Mesenchymal stem cell (in vitro differentiated cells and primary cell): ENCODE measurements at regions not wholly inside any gene's neighbourhood (a gene's known extent, or its start where the extent isn't known, plus 50 kb on each side); places are given as distances from the start of the nearest gene placed in this dataset.

ENCODE experiments used
- DNase-seq: peaks from one replicate; pipeline ENCODE4 v3.0.0-alpha.2; 2013
- H2AFZ ChIP-seq: one replicate; pipeline ENCODE4 v1.6.1; 2013; ENCODE audit warnings: low read depth, mild to moderate bottlenecking, control low read depth, inconsistent platforms, low read length, moderate library complexity
- H2AK5ac ChIP-seq: 2 replicates; pipeline ENCODE4 v1.6.1; 2013; ENCODE audit warnings: low read length, moderate library complexity, mild to moderate bottlenecking, inconsistent platforms; ENCODE audit not compliant: severe bottlenecking
- H2BK120ac ChIP-seq: one replicate; pipeline ENCODE4 v1.6.1; 2013; ENCODE audit warnings: low read depth, mild to moderate bottlenecking, inconsistent platforms, low read length, moderate library complexity
- H2BK12ac ChIP-seq, 2 experiments: one replicate each; pipeline ENCODE4 v1.6.1; 2013; ENCODE audit warnings: inconsistent platforms in 2 of 2, low read length in 2 of 2, mild to moderate bottlenecking in 2 of 2, moderate library complexity in 2 of 2, control low read depth in 1 of 2
- H2BK15ac ChIP-seq: one replicate; pipeline ENCODE4 v1.6.1; 2013; ENCODE audit warnings: mild to moderate bottlenecking, low read depth, inconsistent platforms; ENCODE audit not compliant: poor library complexity, severe bottlenecking
- H2BK5ac ChIP-seq: 2 replicates; pipeline ENCODE4 v1.6.1; 2013; ENCODE audit warnings: low read depth, mild to moderate bottlenecking, low read length, control low read depth, inconsistent platforms; ENCODE audit not compliant: poor library complexity, severe bottlenecking
- H3K14ac ChIP-seq, 2 experiments: one replicate each; pipeline ENCODE4 v1.6.1; 2013; ENCODE audit warnings: inconsistent platforms in 2 of 2, low read length in 2 of 2, control low read depth in 1 of 2, mild to moderate bottlenecking in 1 of 2, moderate library complexity in 1 of 2
- H3K18ac ChIP-seq, 2 experiments: one replicate each; pipeline ENCODE4 v1.6.1; 2013; ENCODE audit warnings: inconsistent platforms in 2 of 2, low read length in 2 of 2, control low read depth in 1 of 2, low read depth in 1 of 2, mild to moderate bottlenecking in 1 of 2
- H3K23ac ChIP-seq, 2 experiments: one replicate each; pipeline ENCODE4 v1.6.1; 2013; ENCODE audit warnings: inconsistent platforms in 2 of 2, low read length in 2 of 2, mild to moderate bottlenecking in 2 of 2, moderate library complexity in 2 of 2, control low read depth in 1 of 2
- H3K27ac ChIP-seq: 2 replicates; pipeline ENCODE4 v1.5.1; 2013; ENCODE audit warnings: mild to moderate bottlenecking, moderate library complexity, low read length, control low read depth, inconsistent platforms; ENCODE audit not compliant: poor library complexity, severe bottlenecking
- H3K27me3 ChIP-seq, 2 experiments: 2 replicates each; pipeline versions ENCODE4 v1.6.1 to v1.7.0; 2013; ENCODE audit warnings: low read length in 2 of 2, mild to moderate bottlenecking in 2 of 2, moderate library complexity in 2 of 2, control low read depth in 1 of 2, inconsistent platforms in 1 of 2; ENCODE audit not compliant: control insufficient read depth in 1 of 2, insufficient read depth in 1 of 2
- H3K36me3 ChIP-seq, 2 experiments: 2 replicates each; pipeline versions ENCODE4 v1.6.1 to v1.7.0; 2013; ENCODE audit warnings: low read length in 2 of 2, control low read depth in 1 of 2, inconsistent platforms in 1 of 2, low read depth in 1 of 2, mild to moderate bottlenecking in 1 of 2; ENCODE audit not compliant: insufficient read depth in 2 of 2, control insufficient read depth in 1 of 2
- H3K4ac ChIP-seq, 2 experiments: one replicate each; pipeline ENCODE4 v1.6.1; 2013; ENCODE audit warnings: inconsistent platforms in 2 of 2, low read length in 2 of 2, mild to moderate bottlenecking in 2 of 2, moderate library complexity in 2 of 2, control low read depth in 1 of 2, low read depth in 1 of 2
- H3K4me1 ChIP-seq: 2 replicates; pipeline ENCODE4 v1.6.1; 2013; ENCODE audit warnings: low read depth, low read length, control low read depth; ENCODE audit not compliant: control insufficient read depth, insufficient read depth
- H3K4me2 ChIP-seq: 2 replicates; pipeline ENCODE4 v1.6.1; 2013; ENCODE audit warnings: low read length, mild to moderate bottlenecking, inconsistent platforms; ENCODE audit not compliant: poor library complexity, severe bottlenecking
- H3K4me3 ChIP-seq, 2 experiments: 2 replicates each; pipeline versions ENCODE4 v1.5.1 to v1.7.0; 2013; ENCODE audit warnings: low read length in 2 of 2, mild to moderate bottlenecking in 2 of 2, control low read depth in 1 of 2, low read depth in 1 of 2; ENCODE audit not compliant: insufficient read depth in 1 of 2
- H3K79me1 ChIP-seq: replicated peaks from 2 replicates; pipeline ENCODE4 v1.6.1; 2013; ENCODE audit warnings: mild to moderate bottlenecking, control low read depth, low read length, inconsistent platforms; ENCODE audit not compliant: poor library complexity, severe bottlenecking
- H3K9ac ChIP-seq: 2 replicates; pipeline ENCODE4 v1.7.0; 2013; ENCODE audit warnings: mild to moderate bottlenecking, low read length, moderate library complexity
- H3K9me3 ChIP-seq: 2 replicates; pipeline ENCODE4 v1.7.0; 2013; ENCODE audit warnings: mild to moderate bottlenecking, low read length; ENCODE audit not compliant: control insufficient read depth
- H4K8ac ChIP-seq: one replicate; pipeline ENCODE4 v1.6.1; 2013; ENCODE audit warnings: inconsistent platforms, mild to moderate bottlenecking, low read length, moderate library complexity
- H4K91ac ChIP-seq: one replicate; pipeline ENCODE4 v1.6.1; 2013; ENCODE audit warnings: mild to moderate bottlenecking, low read length, inconsistent platforms
- WGBS: methylation state at CpG from one replicate; pipeline ENCODE4 v1.1.7; 2013; ENCODE audit warnings: mixed read lengths; 5-methylcytosine and 5-hydroxymethylcytosine counted together

- no peaks in the 10 kb centered on the region for H3K4me1 ChIP-seq
- H3K27ac ChIP-seq, result no peak overlapping the region
- H3K36me3 ChIP-seq, result no peaks in the 10 kb centered on the region
- no peaks in the 10 kb centered on the region for H3K79me1 ChIP-seq
- H3K4me2 ChIP-seq, result no peak overlapping the region
- no peaks in the 10 kb centered on the region for H3K27me3 ChIP-seq
- no peak overlapping the region for H3K4me3 ChIP-seq
- H4K91ac ChIP-seq, result no peak overlapping the region
- H4K8ac ChIP-seq, result no peak overlapping the region
- no CpG with 5 or more reads among the region's 2 CpGs for WGBS
- H3K4ac ChIP-seq, result no peak overlapping the region
- no peak overlapping the region for H3K23ac ChIP-seq
- H3K9me3 ChIP-seq, result no peaks in the 10 kb centered on the region
- no peak overlapping the region for H3K9ac ChIP-seq
- no peak overlapping the region for H3K14ac ChIP-seq
- H2BK12ac ChIP-seq, result no peak overlapping the region
- no peak overlapping the region for H2BK5ac ChIP-seq
- H3K18ac ChIP-seq, result no peak overlapping the region
- H2BK120ac ChIP-seq, result no peak overlapping the region
- no peak overlapping the region for H2BK15ac ChIP-seq
- no peak for DNase-seq
- no peak overlapping the region for H2AFZ ChIP-seq
- no peak overlapping the region for H2AK5ac ChIP-seq
Measured at GRCh38 chr4:130056286-130056685, 960.3 kb downstream of the C4orf33 start.

GRCh38 chr4:130064471-130064870 is 968.5 kb downstream of the C4orf33 start:
- Histone ChIP-seq H3K9ac (no peak overlapping the region), H3K27ac (no peak overlapping the region), H3K27me3 (no peaks in the 10 kb centered on the region), H2AFZ (no peak overlapping the region), H2BK5ac (no peak overlapping the region), H3K18ac (no peak overlapping the region), H3K4me2 (no peak overlapping the region), H3K79me1 (no peaks in the 10 kb centered on the region), H3K4me1 (no peaks in the 10 kb centered on the region), H4K91ac (no peak overlapping the region), H3K36me3 (no peaks in the 10 kb centered on the region), H2AK5ac (no peak overlapping the region), H2BK12ac (no peak overlapping the region), H3K4ac (no peak overlapping the region), H3K23ac (no peak overlapping the region), H3K9me3 (no peaks in the 10 kb centered on the region), H3K14ac (no peak overlapping the region), H2BK120ac (no peak overlapping the region), H2BK15ac (no peak overlapping the region), H3K4me3 (no peak overlapping the region), H4K8ac (no peak overlapping the region)
- DNase-seq, result no peak
- WGBS, result no CpG with 5 or more reads among the region's 2 CpGs

- Histone ChIP-seq H2BK12ac (no peak overlapping the region), H3K36me3 (no peaks in the 10 kb centered on the region), H3K18ac (no peak overlapping the region), H3K14ac (no peak overlapping the region), H3K23ac (no peak overlapping the region), H3K4me3 (no peak overlapping the region), H3K9ac (no peak overlapping the region), H4K91ac (no peak overlapping the region), H4K8ac (no peak overlapping the region), H2BK120ac (no peak overlapping the region), H3K4me2 (no peak overlapping the region), H3K27ac (no peak overlapping the region), H3K79me1 (no peaks in the 10 kb centered on the region), H2AFZ (no peak overlapping the region), H2BK5ac (no peak overlapping the region), H2BK15ac (no peak overlapping the region), H3K9me3 (no peaks in the 10 kb centered on the region), H3K4ac (no peak overlapping the region), H3K4me1 (no peaks in the 10 kb centered on the region), H2AK5ac (no peak overlapping the region), H3K27me3 (no peaks in the 10 kb centered on the region)
- 100% methylated on average over 1 of the region's 1 CpG for WGBS
- DNase-seq, result no peak
Measured at GRCh38 chr4:130067419-130067818, 971.5 kb downstream of the C4orf33 start.

- H3K4me3 ChIP-seq, result no peak overlapping the region
- H2BK12ac ChIP-seq, result no peak overlapping the region
- no peak overlapping the region for H4K8ac ChIP-seq
- H3K4ac ChIP-seq, result no peak overlapping the region
- no peaks in the 10 kb centered on the region for H3K9me3 ChIP-seq
- no peak overlapping the region for H2AK5ac ChIP-seq
- no peak overlapping the region for H3K18ac ChIP-seq
- no peak overlapping the region for H4K91ac ChIP-seq
- no peaks in the 10 kb centered on the region for H3K27me3 ChIP-seq
- no peak overlapping the region for H3K9ac ChIP-seq
- H3K14ac ChIP-seq, result no peak overlapping the region
- H3K79me1 ChIP-seq, result no peaks in the 10 kb centered on the region
- no peaks in the 10 kb centered on the region for H3K4me1 ChIP-seq
- H2BK15ac ChIP-seq, result no peak overlapping the region
- H2BK5ac ChIP-seq, result no peak overlapping the region
- WGBS, result 38% methylated on average over 1 of the region's 1 CpG
- no peak overlapping the region for H3K27ac ChIP-seq
- no peak overlapping the region for H3K4me2 ChIP-seq
- H3K36me3 ChIP-seq, result no peaks in the 10 kb centered on the region
- no peak overlapping the region for H3K23ac ChIP-seq
- no peak for DNase-seq
- H2AFZ ChIP-seq, result no peak overlapping the region
- H2BK120ac ChIP-seq, result no peak overlapping the region
Measured at GRCh38 chr4:130068072-130068471, 972.1 kb downstream of the C4orf33 start.
